ENCODE measurements at regions not wholly inside any gene's neighbourhood (a gene's known extent, or its start where the extent isn't known, plus 50 kb on each side); places are given as distances from the start of the nearest gene placed in this dataset.

- DNase-seq = no peak
Observed at GRCh38 chr15:101590785-101591184, 61.4 kb downstream of the TM2D3 start.

GRCh38 chr15:101583284-101583683, 68.9 kb downstream of the TM2D3 start:
- DNase-seq = no peak

- DNase-seq = no peak
Observed at GRCh38 chr15:101580431-101580830, 71.8 kb downstream of the TM2D3 start.

GRCh38 chr15:101579631-101580163, 72.5 kb downstream of the TM2D3 start:
- peak in 1 of 2 donors; percentile 12 for DNase-seq

GRCh38 chr15:101578443-101578894, 73.7 kb downstream of the TM2D3 start:
- DNase-seq = peak in 1 of 2 donors; percentile 17

- no peak for DNase-seq
Observed at GRCh38 chr15:101573951-101574350, 78.2 kb downstream of the TM2D3 start.

- DNase-seq = no peak
Observed at GRCh38 chr15:101570241-101570640, 80.7 kb upstream of the PCSK6 start.

GRCh38 chr15:101568821-101569555, 79.5 kb upstream of the PCSK6 start:
- no peak for DNase-seq

GRCh38 chr15:101568309-101568708, 78.8 kb upstream of the PCSK6 start:
- DNase-seq = no peak

GRCh38 chr15:101566748-101567488, 77.4 kb upstream of the PCSK6 start:
- DNase-seq = no peak

- DNase-seq = no peak
Observed at GRCh38 chr15:101565377-101565776, 75.9 kb upstream of the PCSK6 start.

GRCh38 chr15:101563176-101563796, 73.8 kb upstream of the PCSK6 start:
- DNase-seq = no peak

- DNase-seq = no peak
Observed at GRCh38 chr15:101562428-101563059, 73.0 kb upstream of the PCSK6 start.

- DNase-seq = no peak
Observed at GRCh38 chr15:101561584-101561906, 72.0 kb upstream of the PCSK6 start.

GRCh38 chr15:101560722-101561583, 71.4 kb upstream of the PCSK6 start:
- no peak for DNase-seq

GRCh38 chr15:101559952-101560351, 70.4 kb upstream of the PCSK6 start:
- no peak for DNase-seq

- no peak for DNase-seq
Observed at GRCh38 chr15:101558221-101558941, 68.9 kb upstream of the PCSK6 start.

GRCh38 chr15:101556273-101556672, 66.8 kb upstream of the PCSK6 start:
- DNase-seq = no peak

GRCh38 chr15:101554115-101554915, 64.8 kb upstream of the PCSK6 start:
- no peak for DNase-seq
